Small intestine (tissue), 7 donors: ENCODE measurements at regions not wholly inside any gene's neighbourhood (a gene's known extent, or its start where the extent isn't known, plus 50 kb on each side); places are given as distances from the start of the nearest gene placed in this dataset.
"Not testable (repeated sequence)": the region's sequence is repeated elsewhere in the genome, so short reads cannot be mapped to it uniquely, and the experiment has no call there.

ENCODE experiments used
- DNase-seq, 2 donors: peaks; one replicate each; pipeline versions ENCODE4 v3.0.0 to v3.0.0-alpha.2; 2013
- FAIRE-seq: peaks from 2 replicates; lab custom pipeline; 2012; peaks lifted over from hg19 to GRCh38; lab: Jason Lieb, UNC
- H3K27ac ChIP-seq, 3 donors: one replicate each; pipeline ENCODE4 v1.5.1; 2013; ENCODE audit warnings: low read length in 2 of 3, mild to moderate bottlenecking in 2 of 3, control low read depth in 1 of 3, inconsistent platforms in 1 of 3, low read depth in 1 of 3, moderate library complexity in 1 of 3
- H3K27me3 ChIP-seq, 3 donors: one replicate each; pipeline ENCODE4 v1.6.1; 2013; ENCODE audit warnings: low read length in 3 of 3, inconsistent platforms in 1 of 3; ENCODE audit not compliant: control insufficient read depth in 3 of 3, insufficient read depth in 3 of 3
- H3K36me3 ChIP-seq, 3 donors: one replicate each; pipeline ENCODE4 v1.6.1; 2013; ENCODE audit warnings: low read length in 3 of 3, inconsistent platforms in 1 of 3, low read depth in 1 of 3, mild to moderate bottlenecking in 1 of 3, moderate library complexity in 1 of 3; ENCODE audit not compliant: control insufficient read depth in 3 of 3, insufficient read depth in 2 of 3
- H3K4me1 ChIP-seq, 3 donors: one replicate each; pipeline ENCODE4 v1.6.1; 2013; ENCODE audit warnings: low read length in 2 of 3, inconsistent platforms in 1 of 3, low read depth in 1 of 3, mild to moderate bottlenecking in 1 of 3, moderate library complexity in 1 of 3; ENCODE audit not compliant: control insufficient read depth in 3 of 3, insufficient read depth in 2 of 3
- H3K4me3 ChIP-seq, 3 donors: one replicate each; pipeline ENCODE4 v1.5.1; 2013; ENCODE audit warnings: low read length in 3 of 3, control low read depth in 1 of 3, inconsistent platforms in 1 of 3, low read depth in 1 of 3, mild to moderate bottlenecking in 1 of 3, moderate library complexity in 1 of 3
- H3K9me3 ChIP-seq, 2 donors: one replicate each; pipeline ENCODE4 v1.6.1; 2013; ENCODE audit warnings: low read depth in 1 of 2, low read length in 1 of 2; ENCODE audit not compliant: control insufficient read depth in 2 of 2, insufficient read depth in 1 of 2
- WGBS, 3 donors: extraction: QIAGEN DNeasy Blood & Tissue Kit; methylation state at CpG; one replicate each; pipeline ENCODE4 v1.1.7; 2013; 5-methylcytosine and 5-hydroxymethylcytosine counted together
- donor health status: healthy with polysubstance abuse.
- donor health status: control.
- donor health status: control.
- donor health status: Bipolar disorder and iron deficiency.
- donor health status: healthy.

GRCh38 chr10:2509081-2509531 lies 558.2 kb upstream of the PFKP start:
- Histone ChIP-seq H3K4me3 (no peak overlapping the region), H3K27me3 (no peaks in the 10 kb centered on the region), H3K9me3 (no peaks in the 10 kb centered on the region), H3K36me3 (no peaks in the 10 kb centered on the region), H3K27ac (no peak overlapping the region), H3K4me1 (no peaks in the 10 kb centered on the region)
- WGBS, 3 donors: 64 to 72% (median 66%) methylated on average over 4 of the region's 4 CpGs
- DNase-seq (no peak), FAIRE-seq (no peak)

GRCh38 chr10:2501366-2501940 lies 565.9 kb upstream of the PFKP start:
- not testable (repeated sequence) for H3K36me3 ChIP-seq, H3K27me3 ChIP-seq, H3K4me3 ChIP-seq, H3K9me3 ChIP-seq, FAIRE-seq, H3K27ac ChIP-seq, DNase-seq, H3K4me1 ChIP-seq
- WGBS, 3 donors: 48 to 72% (median 64%) methylated on average over 51 to 58 of the region's 58 CpGs

DNA sequence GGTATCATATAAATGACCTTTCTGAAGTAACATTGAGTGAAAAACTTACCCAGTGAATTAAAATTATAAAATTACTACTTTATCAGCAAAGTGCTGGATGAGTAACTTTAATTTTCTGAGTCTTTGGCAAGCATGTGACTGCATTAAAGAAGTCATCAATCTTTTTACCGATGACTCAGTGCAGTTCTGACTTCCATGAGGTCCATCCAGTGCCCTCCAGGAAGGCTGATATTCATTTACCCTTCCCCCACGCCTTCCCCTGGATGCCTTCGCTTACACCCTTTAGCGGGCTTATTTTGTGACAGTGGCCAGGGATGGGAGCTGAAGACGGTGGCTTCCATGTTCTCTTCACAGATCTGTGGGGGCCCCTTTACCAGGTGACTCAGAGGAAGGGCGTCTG lies 572.9 kb upstream of the PFKP start:
- DNase-seq (no peak), FAIRE-seq (no peak)
- Histone ChIP-seq H3K4me1 (no peaks in the 10 kb centered on the region), H3K36me3 (no peaks in the 10 kb centered on the region), H3K27me3 (no peaks in the 10 kb centered on the region), H3K4me3 (no peak overlapping the region), H3K27ac (no peak overlapping the region), H3K9me3 (no peaks in the 10 kb centered on the region)
- 76 to 83% (median 82%) methylated on average over 6 of the region's 6 CpGs for WGBS, 3 donors

DNA sequence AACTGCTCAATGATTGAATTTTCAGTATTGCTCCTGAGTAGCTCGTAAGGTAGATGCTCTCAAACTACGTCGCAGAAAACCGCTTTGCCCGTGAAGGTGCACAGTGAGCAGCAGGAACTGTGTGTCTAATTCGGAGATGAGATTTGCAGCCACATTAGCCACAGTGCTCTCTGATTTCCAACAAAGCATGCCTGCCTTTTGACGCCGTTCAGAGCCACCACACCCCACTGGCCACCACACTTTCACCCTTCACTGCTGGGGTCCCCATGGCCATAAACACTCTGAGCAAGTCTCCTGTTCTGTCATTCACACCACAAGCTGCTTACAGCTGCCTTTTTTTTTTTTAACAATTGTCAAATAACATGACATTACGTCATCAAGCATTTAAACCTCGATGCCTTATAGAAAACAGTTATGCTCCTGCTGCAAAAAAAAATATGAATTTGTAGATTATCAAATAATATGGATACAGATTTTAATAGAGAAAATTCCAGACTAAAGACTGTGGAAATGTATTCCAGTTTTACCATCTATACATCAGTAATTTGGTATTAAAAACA lies 578.8 kb upstream of the PFKP start:
- Histone ChIP-seq H3K4me1 (no peaks in the 10 kb centered on the region), H3K9me3 (no peaks in the 10 kb centered on the region), H3K27ac (no peak overlapping the region), H3K4me3 (no peak overlapping the region), H3K27me3 (no peaks in the 10 kb centered on the region), H3K36me3 (no peaks in the 10 kb centered on the region)
- 80 to 84% (median 81%) methylated on average over 10 of the region's 10 CpGs for WGBS, 3 donors
- FAIRE-seq (no peak), DNase-seq (no peak)

- H3K9me3 ChIP-seq: no peaks in the 10 kb centered on the region
Observed at GRCh38 chr10:2487921-2488320, 579.4 kb upstream of the PFKP start.

DNA sequence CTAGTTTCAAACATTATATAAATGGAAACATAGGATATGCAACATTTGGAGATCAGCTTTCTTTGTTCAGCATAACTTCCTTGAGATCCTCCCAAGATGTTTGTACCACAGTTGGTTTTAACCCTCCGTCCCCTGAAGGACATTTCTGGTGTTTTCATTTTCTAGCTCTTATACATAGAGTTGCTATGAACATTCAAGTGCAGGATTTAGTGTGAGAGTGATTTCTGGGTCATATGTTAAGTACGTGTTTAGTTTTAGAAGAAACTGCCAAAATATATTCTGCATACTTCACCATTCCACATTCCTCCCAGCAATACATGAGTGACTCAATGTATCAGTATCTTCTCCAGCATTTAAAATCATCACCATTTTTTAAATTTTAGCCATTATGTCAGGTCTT lies 588.7 kb upstream of the PFKP start:
- 56 to 65% (median 65%) methylated on average over 2 of the region's 2 CpGs for WGBS, 3 donors
- FAIRE-seq (no peak), DNase-seq (no peak)
- Histone ChIP-seq H3K9me3 (no peaks in the 10 kb centered on the region), H3K36me3 (no peaks in the 10 kb centered on the region), H3K4me1 (no peaks in the 10 kb centered on the region), H3K27me3 (no peaks in the 10 kb centered on the region), H3K27ac (no peak overlapping the region), H3K4me3 (no peak overlapping the region)

More at GRCh38 chr10:2487921-2488320, 579.4 kb upstream of the PFKP start:
- no peak for FAIRE-seq
- Histone ChIP-seq H3K36me3 (no peaks in the 10 kb centered on the region), H3K4me1 (no peaks in the 10 kb centered on the region), H3K27me3 (no peaks in the 10 kb centered on the region), H3K4me3 (no peak overlapping the region), H3K27ac (no peak overlapping the region)
- DNase-seq: no peak
- WGBS, 3 donors: 66 to 78% (median 75%) methylated on average over 5 of the region's 5 CpGs

DNA sequence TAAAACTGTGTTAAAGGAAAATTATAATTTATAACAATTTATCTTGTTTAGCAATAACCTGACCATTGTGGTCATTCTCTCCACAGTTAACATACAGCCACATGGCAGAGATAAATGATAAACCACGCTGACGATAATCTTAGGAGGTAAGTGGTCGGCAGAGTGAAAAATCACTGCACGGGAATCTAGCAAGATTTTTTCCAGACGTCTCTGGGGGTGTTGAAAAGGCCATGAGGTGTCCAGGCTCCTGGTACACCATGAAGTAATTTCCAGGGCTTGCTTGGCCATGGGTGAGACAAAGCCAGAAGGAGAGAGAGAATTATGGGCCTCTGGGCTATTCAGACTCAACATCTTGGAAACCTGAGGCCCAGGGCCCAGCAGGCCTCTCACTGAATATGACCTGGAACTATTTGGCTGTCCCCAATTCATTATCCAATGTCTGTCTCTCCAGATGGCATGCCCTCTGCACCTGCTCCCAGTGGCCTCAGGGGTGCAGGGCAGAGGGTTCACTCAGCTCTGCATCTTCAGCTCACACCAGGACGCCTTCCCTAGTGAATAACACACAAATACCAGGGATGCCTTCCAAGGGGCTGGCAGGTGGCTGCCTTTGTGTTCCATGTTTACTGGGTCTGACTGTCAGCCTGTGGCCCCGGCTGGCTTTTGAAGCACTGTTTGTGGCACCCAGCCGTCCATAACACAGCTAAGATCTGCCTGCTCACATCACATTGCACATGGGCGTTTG lies 590.4 kb upstream of the PFKP start:
- WGBS, 3 donors: 71 to 80% (median 74%) methylated on average over 9 of the region's 9 CpGs
- H3K27ac ChIP-seq: no peak overlapping the region
- H3K9me3 ChIP-seq: no peaks in the 10 kb centered on the region
- no peaks in the 10 kb centered on the region for H3K36me3 ChIP-seq
- DNase-seq: no peak
- H3K27me3 ChIP-seq: no peaks in the 10 kb centered on the region
- H3K4me3 ChIP-seq: no peak overlapping the region
- H3K4me1 ChIP-seq: no peaks in the 10 kb centered on the region
- no peak for FAIRE-seq

- FAIRE-seq (no peak), DNase-seq (no peak)
- Histone ChIP-seq H3K36me3 (no peaks in the 10 kb centered on the region), H3K4me1 (no peaks in the 10 kb centered on the region), H3K27me3 (no peaks in the 10 kb centered on the region), H3K4me3 (no peak overlapping the region), H3K27ac (no peak overlapping the region), H3K9me3 (no peaks in the 10 kb centered on the region)
- WGBS, 3 donors: 74 to 77% (median 74%) methylated on average over 15 of the region's 15 CpGs
Observed at GRCh38 chr10:2476218-2476811, 591.0 kb upstream of the PFKP start.
